Endothelial cell of umbilical vein (primary cell): ENCODE measurements at regions not wholly inside any gene's neighbourhood (a gene's known extent, or its start where the extent isn't known, plus 50 kb on each side); places are given as distances from the start of the nearest gene placed in this dataset.

Experiments
- BruUV-seq: library from RNA; stranded (reverse); fragments of 400-500 nt; replicated peaks from 2 replicates; lab custom pipeline; 2021; lab: Mats Ljungman, UMichigan
- CTCF ChIA-PET: fragments of 300-600, 350-600 bp; sonication (Branson Sonifier 250); formaldehyde crosslinking; loops from one replicate; lab custom pipeline; 2021; ENCODE audit warnings: antibody characterized with exemption, inconsistent platforms; lab: Charles Lee
- POLR2A ChIA-PET: fragments of 300-600, 350-600 bp; sonication (Branson Sonifier 250); formaldehyde crosslinking; loops from one replicate; lab custom pipeline; 2021; ENCODE audit warnings: antibody characterized with exemption, inconsistent platforms; lab: Charles Lee
- DNase-seq: peaks from one replicate; pipeline ENCODE4 v3.0.0-alpha.2; 2011; ENCODE audit warnings: low read depth, low spot score
- FAIRE-seq: peaks from 2 replicates; lab custom pipeline; 2011; peaks lifted over from hg19 to GRCh38; lab: Jason Lieb, UNC
- H2AFZ ChIP-seq: 2 replicates; pipeline ENCODE4 v1.6.0; 2012; ENCODE audit warnings: low read depth, low read length, control low read depth, inconsistent platforms
- H3K27ac ChIP-seq: 2 replicates; pipeline ENCODE4 v1.5.1; 2011; ENCODE audit warnings: low read depth, mild to moderate bottlenecking, control low read depth, low read length, moderate library complexity; ENCODE audit not compliant: insufficient read depth
- H3K27me3 ChIP-seq, 2 experiments: 2 replicates each; pipeline versions ENCODE4 v1.6.0 to v1.6.1; 2011; ENCODE audit warnings: low read length in 2 of 2, mixed read lengths in 1 of 2; ENCODE audit not compliant: control insufficient read depth in 2 of 2, insufficient read depth in 2 of 2
- H3K36me3 ChIP-seq, 2 experiments: 2 replicates in 1 of 2; 3 replicates in 1 of 2; pipeline ENCODE4 v1.5.1; 2011; ENCODE audit warnings: low read length in 2 of 2, mild to moderate bottlenecking in 1 of 2, moderate library complexity in 1 of 2; ENCODE audit not compliant: control insufficient read depth in 2 of 2, insufficient read depth in 2 of 2; ENCODE audit errors: extremely low read depth in 1 of 2
- H3K4me1 ChIP-seq: 3 replicates; pipeline ENCODE4 v1.5.1; 2011; ENCODE audit warnings: mild to moderate bottlenecking, low read length; ENCODE audit not compliant: control insufficient read depth, insufficient read depth; ENCODE audit errors: extremely low read depth
- H3K4me2 ChIP-seq: 2 replicates; pipeline ENCODE4 v1.6.1; 2011; ENCODE audit warnings: low read length, control low read depth, mixed read lengths; ENCODE audit not compliant: insufficient read depth
- H3K4me3 ChIP-seq, 3 experiments: fragments of 200-600 bp in 1 of 3; sonication (generic), shearing (Covaris generic) in 1 of 3; replicated peaks in 1 of 3; 2 replicates each; pipeline ENCODE4 v1.5.1; 2011 to 2016; ENCODE audit warnings: control low read depth in 3 of 3, low read length in 3 of 3, mild to moderate bottlenecking in 2 of 3, inconsistent platforms in 1 of 3, low read depth in 1 of 3, moderate library complexity in 1 of 3; ENCODE audit not compliant: insufficient read depth in 1 of 3
- H3K79me2 ChIP-seq: 2 replicates; pipeline ENCODE4 v1.6.0; 2012; ENCODE audit warnings: low read length, inconsistent platforms; ENCODE audit not compliant: control insufficient read depth, insufficient read depth
- H3K9ac ChIP-seq: replicated peaks from 2 replicates; pipeline ENCODE3; 2011; ENCODE audit warnings: low read length, control low read depth; ENCODE audit not compliant: insufficient read depth; ENCODE audit errors: extremely low read depth
- H3K9me1 ChIP-seq: replicated peaks from 3 replicates; pipeline ENCODE4 v1.6.0; 2011; ENCODE audit warnings: mild to moderate bottlenecking, low read length; ENCODE audit not compliant: control insufficient read depth, insufficient read depth; ENCODE audit errors: extremely low read depth
- H3K9me3 ChIP-seq: replicated peaks from 2 replicates; pipeline ENCODE4 v1.5.1; 2012; ENCODE audit warnings: low read length, inconsistent platforms; ENCODE audit not compliant: control insufficient read depth, insufficient read depth
- H4K20me1 ChIP-seq: replicated peaks from 2 replicates; pipeline ENCODE3; 2011; ENCODE audit warnings: mild to moderate bottlenecking, low read length; ENCODE audit not compliant: control insufficient read depth, insufficient read depth; ENCODE audit errors: extremely low read depth
- EZH2 ChIP-seq: IDR thresholded peaks from 2 replicates; pipeline ENCODE4 v1.6.1; 2012; ENCODE audit warnings: borderline replicate concordance, low read depth, mild to moderate bottlenecking, moderate library complexity, low read length, inconsistent platforms; ENCODE audit not compliant: severe bottlenecking
- FOS ChIP-seq: IDR thresholded peaks from 2 replicates; pipeline ENCODE4 v1.6.1; 2011; ENCODE audit warnings: mild to moderate bottlenecking, low read length, moderate library complexity, borderline replicate concordance; ENCODE audit not compliant: insufficient read depth
- GATA2 ChIP-seq: IDR thresholded peaks from 2 replicates; pipeline ENCODE4 v1.7.0; 2011; ENCODE audit warnings: low read depth, mild to moderate bottlenecking, moderate library complexity, mixed read lengths, low read length; ENCODE audit not compliant: insufficient read length, insufficient read depth
- JUN ChIP-seq: IDR thresholded peaks from 2 replicates; pipeline ENCODE4 v1.6.1; 2011; ENCODE audit warnings: borderline replicate concordance, low read depth; ENCODE audit not compliant: insufficient read length, insufficient read depth
- MAX ChIP-seq: IDR thresholded peaks from 2 replicates; pipeline ENCODE4 v1.6.1; 2011; ENCODE audit not compliant: insufficient read depth, insufficient read length
- MYC ChIP-seq: IDR thresholded peaks from one replicate; pipeline ENCODE4 v1.6.1; 2011; ENCODE audit warnings: mild to moderate bottlenecking, low read depth, low read length
- POLR2A ChIP-seq: IDR thresholded peaks from 2 replicates; pipeline ENCODE4 v1.6.1; 2012; ENCODE audit warnings: low read depth, mild to moderate bottlenecking, control low read depth, low read length
- POLR2AphosphoS5 ChIP-seq: IDR thresholded peaks from 2 replicates; pipeline ENCODE4 v1.6.1; 2012; ENCODE audit warnings: low read depth, mild to moderate bottlenecking, control low read depth, low read length, moderate library complexity; ENCODE audit not compliant: insufficient read depth
- dilution Hi-C: fragments of 300-500 bp; cut with MboI; formaldehyde crosslinking; loops from one replicate; pipeline ENCODE4 v1.15.0; 2019; ENCODE audit warnings: low sequenced_read_pairs; ENCODE audit not compliant: extremely low pct_ligation_motif_present
- intact Hi-C: fragments of 100-400 bp; cut with micrococcal nuclease; formaldehyde crosslinking; loops from one replicate; pipeline ENCODE4 v1.10.0; 2022
- TF ChIP-seq, protein P1 (sequence below), 2 donors: IDR thresholded peaks; 1 replicate in 1 of 2; 2 replicates in 1 of 2; pipeline ENCODE4 v1.5.1; 2011; ENCODE audit warnings: low read length in 2 of 2, mild to moderate bottlenecking in 2 of 2, moderate library complexity in 2 of 2, control low read depth in 1 of 2, inconsistent platforms in 1 of 2, low read depth in 1 of 2; ENCODE audit not compliant: insufficient read depth in 1 of 2; ENCODE audit errors: extremely low read depth in 1 of 2

DNA sequence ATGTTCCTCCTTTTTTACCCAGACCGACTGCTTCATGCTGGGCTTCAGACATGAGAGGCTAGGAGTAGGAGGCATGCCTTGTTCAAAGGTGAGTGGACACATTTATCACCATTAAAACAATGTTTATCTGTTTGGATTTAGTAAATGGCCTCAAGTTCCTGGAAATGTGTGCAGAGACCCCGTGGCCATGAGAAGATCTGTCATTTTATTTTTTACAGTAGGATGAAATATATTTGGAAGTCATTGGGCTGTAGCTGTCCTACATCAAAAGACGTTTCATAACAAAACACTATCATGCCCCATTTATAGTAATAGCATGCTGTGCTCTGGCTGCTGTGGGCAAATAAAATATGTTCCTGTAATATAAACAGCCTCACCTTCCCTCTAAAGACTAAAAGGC, 403.9 kb upstream of the TNP1 start:
- dilution Hi-C loops (no loop called here), intact Hi-C loops (no loop called here)
- ChIA-PET POLR2A (no interaction called here), CTCF (no interaction called here)
- peaks cover 5% of the 10 kb centered on the region for H3K4me1 ChIP-seq
- no peak overlapping the region for H3K27ac ChIP-seq
- TF ChIP-seq MAX = no peak
- TF ChIP-seq GATA2 = no peak
- no peak for TF ChIP-seq POLR2AphosphoS5
- TF ChIP-seq FOS = no peak
- no peak for TF ChIP-seq MYC
- no peak for TF ChIP-seq POLR2A
- TF ChIP-seq EZH2 = no peak
- no peak for TF ChIP-seq JUN
- TF ChIP-seq, protein P1, sequence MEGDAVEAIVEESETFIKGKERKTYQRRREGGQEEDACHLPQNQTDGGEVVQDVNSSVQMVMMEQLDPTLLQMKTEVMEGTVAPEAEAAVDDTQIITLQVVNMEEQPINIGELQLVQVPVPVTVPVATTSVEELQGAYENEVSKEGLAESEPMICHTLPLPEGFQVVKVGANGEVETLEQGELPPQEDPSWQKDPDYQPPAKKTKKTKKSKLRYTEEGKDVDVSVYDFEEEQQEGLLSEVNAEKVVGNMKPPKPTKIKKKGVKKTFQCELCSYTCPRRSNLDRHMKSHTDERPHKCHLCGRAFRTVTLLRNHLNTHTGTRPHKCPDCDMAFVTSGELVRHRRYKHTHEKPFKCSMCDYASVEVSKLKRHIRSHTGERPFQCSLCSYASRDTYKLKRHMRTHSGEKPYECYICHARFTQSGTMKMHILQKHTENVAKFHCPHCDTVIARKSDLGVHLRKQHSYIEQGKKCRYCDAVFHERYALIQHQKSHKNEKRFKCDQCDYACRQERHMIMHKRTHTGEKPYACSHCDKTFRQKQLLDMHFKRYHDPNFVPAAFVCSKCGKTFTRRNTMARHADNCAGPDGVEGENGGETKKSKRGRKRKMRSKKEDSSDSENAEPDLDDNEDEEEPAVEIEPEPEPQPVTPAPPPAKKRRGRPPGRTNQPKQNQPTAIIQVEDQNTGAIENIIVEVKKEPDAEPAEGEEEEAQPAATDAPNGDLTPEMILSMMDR (IDR thresholded peaks at IDR 0.05; ENCODE audit: extremely low read depth in 1 of 2, insufficient read depth in 1 of 2, low read depth in 1 of 2, low read length in 2 of 2) = no peak
- H3K9me1 ChIP-seq = no peaks in the 10 kb centered on the region
- no peak overlapping the region for H2AFZ ChIP-seq
- no peaks in the 10 kb centered on the region for H3K27me3 ChIP-seq
- H3K4me3 ChIP-seq = no peak overlapping the region
- no TSS peak for BruUV-seq
- H3K9me3 ChIP-seq = no peaks in the 10 kb centered on the region
- H3K36me3 ChIP-seq = no peaks in the 10 kb centered on the region
- no peak overlapping the region for H3K9ac ChIP-seq
- H3K79me2 ChIP-seq = no peaks in the 10 kb centered on the region
- H4K20me1 ChIP-seq = no peaks in the 10 kb centered on the region
- no peak for DNase-seq
- H3K4me2 ChIP-seq = no peak overlapping the region
- FAIRE-seq = no peak
